ENCODE measurements at regions not wholly inside any gene's neighbourhood (a gene's known extent, or its start where the extent isn't known, plus 50 kb on each side); places are given as distances from the start of the nearest gene placed in this dataset.

- TF ChIP-seq POLR2A (IDR thresholded peaks at IDR 0.05) (no peak), EP300 (IDR thresholded peaks at IDR 0.05; ENCODE audit: low read depth) (no peak)
- TF ChIP-seq, protein P1, sequence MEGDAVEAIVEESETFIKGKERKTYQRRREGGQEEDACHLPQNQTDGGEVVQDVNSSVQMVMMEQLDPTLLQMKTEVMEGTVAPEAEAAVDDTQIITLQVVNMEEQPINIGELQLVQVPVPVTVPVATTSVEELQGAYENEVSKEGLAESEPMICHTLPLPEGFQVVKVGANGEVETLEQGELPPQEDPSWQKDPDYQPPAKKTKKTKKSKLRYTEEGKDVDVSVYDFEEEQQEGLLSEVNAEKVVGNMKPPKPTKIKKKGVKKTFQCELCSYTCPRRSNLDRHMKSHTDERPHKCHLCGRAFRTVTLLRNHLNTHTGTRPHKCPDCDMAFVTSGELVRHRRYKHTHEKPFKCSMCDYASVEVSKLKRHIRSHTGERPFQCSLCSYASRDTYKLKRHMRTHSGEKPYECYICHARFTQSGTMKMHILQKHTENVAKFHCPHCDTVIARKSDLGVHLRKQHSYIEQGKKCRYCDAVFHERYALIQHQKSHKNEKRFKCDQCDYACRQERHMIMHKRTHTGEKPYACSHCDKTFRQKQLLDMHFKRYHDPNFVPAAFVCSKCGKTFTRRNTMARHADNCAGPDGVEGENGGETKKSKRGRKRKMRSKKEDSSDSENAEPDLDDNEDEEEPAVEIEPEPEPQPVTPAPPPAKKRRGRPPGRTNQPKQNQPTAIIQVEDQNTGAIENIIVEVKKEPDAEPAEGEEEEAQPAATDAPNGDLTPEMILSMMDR (IDR thresholded peaks at IDR 0.05): no peak
Observed at GRCh38 chr4:138636781-138637180, 378.8 kb upstream of the NOCT start.
